Peyer's patch (tissue), 4 donors: ENCODE measurements at regions not wholly inside any gene's neighbourhood (a gene's known extent, or its start where the extent isn't known, plus 50 kb on each side); places are given as distances from the start of the nearest gene placed in this dataset.

Experiments
- DNase-seq, 3 donors: peaks; one replicate each; pipeline ENCODE4 v3.0.0-alpha.2; 2017 to 2019
- H3K27ac ChIP-seq, 4 donors: fragments of 200-600 bp; sonication (generic); one replicate each; pipeline ENCODE4 v1.5.1; 2016 to 2019
- H3K27me3 ChIP-seq, 2 donors: fragments of 200-600 bp; sonication (generic); one replicate each; pipeline ENCODE4 v1.5.1; 2019
- H3K36me3 ChIP-seq, 3 donors: fragments of 200-600 bp; sonication (generic); one replicate each; pipeline ENCODE4 v1.5.1; 2016 to 2019
- H3K4me1 ChIP-seq, 4 donors: fragments of 200-600 bp; sonication (generic); one replicate each; pipeline ENCODE4 v1.5.1; 2016 to 2019
- H3K4me3 ChIP-seq, 4 donors: fragments of 200-600 bp; sonication (generic); 1 replicate in 3 of 4; 2 replicates in 1 of 4; pipeline ENCODE4 v1.5.1; 2016 to 2019; ENCODE audit warnings: mild to moderate bottlenecking in 1 of 4
- H3K9me3 ChIP-seq, 4 donors: fragments of 200-600 bp; sonication (generic); one replicate each; pipeline ENCODE4 v1.5.1; 2016 to 2019; ENCODE audit warnings: mild to moderate bottlenecking in 1 of 4
- POLR2A ChIP-seq, 2 donors: fragments of 450-650 bp; IDR thresholded peaks; one replicate each; pipeline ENCODE4 v1.5.1; 2017; ENCODE audit warnings: antibody characterized with exemption in 2 of 2, mild to moderate bottlenecking in 2 of 2, moderate library complexity in 2 of 2
- TF ChIP-seq, protein P1 (sequence below), 6 experiments: fragments of 450-650 bp in 4 of 6; fragments of 200-600 bp in 2 of 6; sonication (generic) in 1 of 6; IDR thresholded peaks; one replicate each; pipeline ENCODE4 v1.5.1; 2017 to 2019; ENCODE audit warnings: antibody characterized with exemption in 6 of 6, mild to moderate bottlenecking in 3 of 6, moderate library complexity in 1 of 6

DNA sequence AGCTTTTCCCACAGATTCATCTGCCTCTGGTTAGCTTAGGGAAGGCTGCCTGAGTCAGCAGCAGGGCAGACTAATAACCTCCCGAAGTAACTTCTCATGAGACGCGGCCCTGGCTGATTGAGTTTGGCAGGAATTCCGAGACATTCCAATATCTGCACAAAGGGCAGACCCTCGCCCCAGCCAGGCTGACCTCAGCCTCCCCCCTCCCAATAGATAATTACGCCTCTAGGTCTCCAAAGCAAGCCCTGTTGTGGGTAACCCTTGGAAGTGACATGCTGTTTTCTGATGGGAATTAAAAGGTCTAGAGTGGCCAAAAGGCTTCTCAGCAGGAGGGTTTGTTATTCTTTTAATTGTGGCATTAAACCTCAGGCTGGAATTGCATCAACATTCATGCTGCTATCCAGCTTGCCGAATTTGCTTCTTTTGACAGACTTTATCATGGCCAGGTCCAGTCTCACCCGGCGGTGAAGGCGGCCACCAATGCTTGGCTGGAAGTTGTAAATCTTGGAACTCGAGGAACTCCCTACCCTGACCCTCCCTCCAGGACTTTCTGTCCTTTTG, 98.0 kb upstream of the SLC14A2 start:
- TF ChIP-seq, protein P1, sequence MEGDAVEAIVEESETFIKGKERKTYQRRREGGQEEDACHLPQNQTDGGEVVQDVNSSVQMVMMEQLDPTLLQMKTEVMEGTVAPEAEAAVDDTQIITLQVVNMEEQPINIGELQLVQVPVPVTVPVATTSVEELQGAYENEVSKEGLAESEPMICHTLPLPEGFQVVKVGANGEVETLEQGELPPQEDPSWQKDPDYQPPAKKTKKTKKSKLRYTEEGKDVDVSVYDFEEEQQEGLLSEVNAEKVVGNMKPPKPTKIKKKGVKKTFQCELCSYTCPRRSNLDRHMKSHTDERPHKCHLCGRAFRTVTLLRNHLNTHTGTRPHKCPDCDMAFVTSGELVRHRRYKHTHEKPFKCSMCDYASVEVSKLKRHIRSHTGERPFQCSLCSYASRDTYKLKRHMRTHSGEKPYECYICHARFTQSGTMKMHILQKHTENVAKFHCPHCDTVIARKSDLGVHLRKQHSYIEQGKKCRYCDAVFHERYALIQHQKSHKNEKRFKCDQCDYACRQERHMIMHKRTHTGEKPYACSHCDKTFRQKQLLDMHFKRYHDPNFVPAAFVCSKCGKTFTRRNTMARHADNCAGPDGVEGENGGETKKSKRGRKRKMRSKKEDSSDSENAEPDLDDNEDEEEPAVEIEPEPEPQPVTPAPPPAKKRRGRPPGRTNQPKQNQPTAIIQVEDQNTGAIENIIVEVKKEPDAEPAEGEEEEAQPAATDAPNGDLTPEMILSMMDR (IDR thresholded peaks at IDR 0.05): no peak
- no peak for TF ChIP-seq POLR2A (IDR thresholded peaks at IDR 0.05)
- H3K27ac ChIP-seq: peak overlapping the region in 1 of 4 donors; percentile 25

DNA sequence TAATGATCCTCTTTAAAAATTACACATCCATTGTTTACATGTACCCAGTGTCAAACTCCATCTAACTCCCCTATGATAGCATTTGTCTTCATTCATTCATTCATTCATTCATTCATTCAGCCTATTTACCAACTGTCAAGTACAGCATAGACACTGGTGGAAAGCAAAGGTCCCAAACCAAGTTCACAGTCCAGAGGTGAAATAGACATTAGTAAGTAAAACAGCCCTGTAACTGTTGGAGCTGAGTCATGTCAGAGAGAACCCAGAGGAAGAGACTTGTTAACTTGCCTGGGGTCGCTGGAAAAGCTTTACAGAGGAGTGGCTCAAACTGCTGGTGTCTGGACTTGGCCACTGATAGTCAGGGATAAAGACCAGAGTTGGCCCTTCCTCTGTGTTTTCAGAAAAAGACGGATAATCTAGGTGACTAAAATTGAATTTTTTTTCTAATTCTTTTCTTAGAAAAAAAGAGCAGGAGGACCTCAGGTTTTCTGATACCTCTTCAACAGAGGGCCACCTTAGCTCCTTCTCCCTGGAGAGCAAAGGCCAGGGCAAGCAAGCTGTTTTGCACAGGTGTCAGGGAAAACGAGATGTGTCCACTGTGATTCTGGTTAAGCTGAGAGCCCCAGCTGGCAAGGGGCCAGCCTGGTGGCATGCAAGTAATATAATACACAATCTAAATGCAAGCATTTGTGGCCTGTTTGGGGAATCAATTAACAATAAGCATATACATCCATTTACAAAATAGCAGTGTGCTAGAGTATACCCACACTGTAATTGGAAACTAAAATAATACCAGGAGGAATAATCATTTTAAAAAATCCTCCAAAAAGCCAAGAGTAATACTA, 96.7 kb upstream of the SLC14A2 start:
- no peak overlapping the region for H3K27ac ChIP-seq
- no peak overlapping the region for H3K4me3 ChIP-seq
- TF ChIP-seq, protein P1 (IDR thresholded peaks at IDR 0.05): no peak
- no peak for TF ChIP-seq POLR2A (IDR thresholded peaks at IDR 0.05)
- DNase-seq: no peak
- H3K4me1 ChIP-seq: no peaks in the 10 kb centered on the region
- H3K27me3 ChIP-seq: no peaks in the 10 kb centered on the region
- no peaks in the 10 kb centered on the region for H3K9me3 ChIP-seq
- H3K36me3 ChIP-seq: no peaks in the 10 kb centered on the region

More for the DNA sequence above, 98.0 kb upstream of the SLC14A2 start:
- Histone ChIP-seq H3K4me1 (no peaks in the 10 kb centered on the region), H3K27me3 (no peaks in the 10 kb centered on the region), H3K9me3 (no peaks in the 10 kb centered on the region), H3K36me3 (no peaks in the 10 kb centered on the region), H3K4me3 (no peak overlapping the region)
- no peak for DNase-seq

DNA sequence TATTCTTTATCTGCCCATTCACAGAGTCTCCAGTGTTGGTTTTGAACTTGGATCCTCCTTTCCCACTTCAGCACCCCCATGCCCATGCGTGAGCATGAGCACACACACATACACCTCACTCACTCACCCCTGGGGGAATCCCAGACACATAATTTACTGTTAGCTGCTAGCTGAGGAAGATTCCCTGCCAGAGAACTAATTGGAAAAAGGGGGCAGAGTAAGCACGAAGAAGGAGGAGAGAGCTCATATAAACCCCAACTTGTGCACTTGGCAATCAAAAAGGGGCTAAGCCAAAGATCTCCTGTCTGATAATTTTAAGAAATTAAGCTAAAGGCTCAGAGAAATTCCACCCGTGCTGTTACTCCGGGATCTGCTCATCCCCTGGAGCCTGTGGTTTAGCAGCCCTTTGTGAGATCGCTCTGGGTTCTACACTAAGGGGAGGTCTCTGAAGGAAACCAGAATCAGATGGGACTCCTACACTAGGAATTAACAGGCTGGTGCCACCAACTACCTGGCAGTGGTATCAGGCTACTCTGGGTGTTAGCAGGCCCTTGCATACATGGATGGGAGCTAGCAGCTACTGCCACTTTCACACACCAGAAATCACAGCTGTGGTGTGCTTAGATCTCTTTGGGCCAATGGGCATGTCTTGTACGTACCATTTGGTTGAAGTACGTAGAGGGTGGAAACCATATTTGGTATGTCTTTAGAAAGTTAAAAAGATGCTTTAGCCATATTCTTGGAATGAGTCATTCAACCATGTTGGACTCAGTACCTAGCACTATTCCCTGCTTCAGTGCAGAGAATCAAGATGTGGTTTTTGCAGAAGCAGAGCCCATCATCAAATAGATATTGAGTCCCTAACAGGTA, 95.6 kb upstream of the SLC14A2 start:
- no peak for TF ChIP-seq POLR2A (IDR thresholded peaks at IDR 0.05)
- TF ChIP-seq, protein P1 (IDR thresholded peaks at IDR 0.05): no peak
- H3K27ac ChIP-seq: no peak overlapping the region
- no peak overlapping the region for H3K4me3 ChIP-seq
- H3K36me3 ChIP-seq: no peaks in the 10 kb centered on the region
- no peak for DNase-seq
- no peaks in the 10 kb centered on the region for H3K27me3 ChIP-seq
- H3K4me1 ChIP-seq: no peaks in the 10 kb centered on the region
- H3K9me3 ChIP-seq: no peaks in the 10 kb centered on the region

DNA sequence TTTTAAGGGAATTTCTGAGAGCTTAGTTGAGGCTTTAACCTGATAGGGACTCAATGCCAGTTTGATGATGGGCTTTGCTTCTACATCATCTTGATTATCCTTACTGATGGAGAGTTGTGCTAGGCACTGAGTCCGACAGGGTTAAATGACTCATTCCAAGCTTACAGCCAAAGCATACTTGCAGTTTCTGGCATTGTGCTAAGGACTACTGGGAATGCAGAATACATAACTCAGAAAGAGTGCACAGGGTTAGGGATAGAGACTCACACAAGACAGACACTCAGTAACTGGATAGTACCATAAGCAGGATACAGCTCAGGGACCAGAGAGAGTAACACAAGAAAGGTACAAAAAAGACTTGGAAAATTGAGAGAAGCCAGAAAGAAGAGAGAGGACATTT, 94.1 kb upstream of the SLC14A2 start:
- no peak overlapping the region for H3K4me3 ChIP-seq
- TF ChIP-seq, protein P1 (IDR thresholded peaks at IDR 0.05): no peak
- TF ChIP-seq POLR2A (IDR thresholded peaks at IDR 0.05): no peak
- no peak for DNase-seq
- peak overlapping the region in 1 of 4 donors; percentile 28 for H3K27ac ChIP-seq
- H3K27me3 ChIP-seq: no peaks in the 10 kb centered on the region
- H3K9me3 ChIP-seq: no peaks in the 10 kb centered on the region
- H3K36me3 ChIP-seq: no peaks in the 10 kb centered on the region
- H3K4me1 ChIP-seq: no peaks in the 10 kb centered on the region

DNA sequence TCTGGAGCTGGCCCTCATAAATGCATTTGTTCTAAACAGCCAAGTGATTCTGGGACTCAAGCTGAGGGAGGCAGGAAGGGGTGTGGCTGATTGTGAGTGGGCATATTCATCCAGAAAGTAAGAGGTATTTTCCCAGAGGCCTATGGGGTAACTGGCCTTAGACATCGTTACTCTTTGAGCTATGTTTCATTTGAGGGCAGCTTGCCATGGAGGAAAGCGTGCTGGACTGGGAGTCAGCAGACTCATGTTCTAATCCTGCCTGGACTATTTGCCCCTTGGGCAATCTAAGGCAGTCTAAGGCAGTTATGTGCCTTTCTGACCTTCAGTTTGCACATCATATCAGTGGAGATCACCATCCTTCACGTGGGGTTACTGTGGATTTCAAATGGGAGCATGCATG, 93.5 kb upstream of the SLC14A2 start:
- H3K27ac ChIP-seq: peak overlapping the region in 2 of 4 donors; percentile 28 to 37
- no peaks in the 10 kb centered on the region for H3K27me3 ChIP-seq
- no peak for DNase-seq
- no peak overlapping the region for H3K4me3 ChIP-seq
- H3K36me3 ChIP-seq: no peaks in the 10 kb centered on the region
- H3K4me1 ChIP-seq: no peaks in the 10 kb centered on the region
- H3K9me3 ChIP-seq: no peaks in the 10 kb centered on the region
- TF ChIP-seq POLR2A (IDR thresholded peaks at IDR 0.05): no peak
- TF ChIP-seq, protein P1 (IDR thresholded peaks at IDR 0.05): no peak
